ENCODE measurements at regions not wholly inside any gene's neighbourhood (a gene's known extent, or its start where the extent isn't known, plus 50 kb on each side); places are given as distances from the start of the nearest gene placed in this dataset.

DNA sequence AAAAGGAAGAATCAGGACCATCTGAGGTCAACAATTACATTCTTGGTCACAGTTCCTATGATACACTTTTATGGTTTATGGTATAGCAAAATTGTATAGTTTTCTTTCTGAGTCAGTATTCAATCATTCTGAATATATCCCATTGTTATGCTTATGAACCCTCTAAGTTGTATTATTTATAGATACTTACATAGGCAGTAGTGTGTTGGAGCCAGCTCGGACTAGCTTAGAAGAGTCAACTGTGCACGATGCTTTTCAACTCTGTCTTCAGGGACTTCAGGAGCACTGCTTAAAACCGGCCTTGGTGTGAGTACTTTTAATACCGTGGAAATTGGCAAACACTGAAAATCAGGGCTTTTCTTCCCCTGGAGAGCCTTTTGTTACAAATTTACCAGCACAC is 215.7 kb downstream of the IKZF2 start:
- TF ChIP-seq STAT1 (IDR thresholded peaks at IDR 0.05; ENCODE audit: unreplicated experiment) (no peak), CTCF (conservative IDR thresholded peaks at IDR 0.05; ENCODE audit: low read depth in 2 of 2) (no peak), EZH2 (IDR thresholded peaks at IDR 0.05; ENCODE audit: low read depth, unreplicated experiment) (no peak), CREB1 (CRISPR knock-in tag; IDR thresholded peaks at IDR 0.05; ENCODE audit: low read depth) (no peak), EZH2phosphoT487 (IDR thresholded peaks at IDR 0.05; ENCODE audit: unreplicated experiment) (no peak), POLR2AphosphoS5 (IDR thresholded peaks at IDR 0.05; ENCODE audit: low read depth) (no peak), JUNB (IDR thresholded peaks at IDR 0.05; ENCODE audit: unreplicated experiment) (no peak), NANOG (IDR thresholded peaks at IDR 0.05; ENCODE audit: borderline replicate concordance) (no peak)
- TF ChIP-seq, protein P1, sequence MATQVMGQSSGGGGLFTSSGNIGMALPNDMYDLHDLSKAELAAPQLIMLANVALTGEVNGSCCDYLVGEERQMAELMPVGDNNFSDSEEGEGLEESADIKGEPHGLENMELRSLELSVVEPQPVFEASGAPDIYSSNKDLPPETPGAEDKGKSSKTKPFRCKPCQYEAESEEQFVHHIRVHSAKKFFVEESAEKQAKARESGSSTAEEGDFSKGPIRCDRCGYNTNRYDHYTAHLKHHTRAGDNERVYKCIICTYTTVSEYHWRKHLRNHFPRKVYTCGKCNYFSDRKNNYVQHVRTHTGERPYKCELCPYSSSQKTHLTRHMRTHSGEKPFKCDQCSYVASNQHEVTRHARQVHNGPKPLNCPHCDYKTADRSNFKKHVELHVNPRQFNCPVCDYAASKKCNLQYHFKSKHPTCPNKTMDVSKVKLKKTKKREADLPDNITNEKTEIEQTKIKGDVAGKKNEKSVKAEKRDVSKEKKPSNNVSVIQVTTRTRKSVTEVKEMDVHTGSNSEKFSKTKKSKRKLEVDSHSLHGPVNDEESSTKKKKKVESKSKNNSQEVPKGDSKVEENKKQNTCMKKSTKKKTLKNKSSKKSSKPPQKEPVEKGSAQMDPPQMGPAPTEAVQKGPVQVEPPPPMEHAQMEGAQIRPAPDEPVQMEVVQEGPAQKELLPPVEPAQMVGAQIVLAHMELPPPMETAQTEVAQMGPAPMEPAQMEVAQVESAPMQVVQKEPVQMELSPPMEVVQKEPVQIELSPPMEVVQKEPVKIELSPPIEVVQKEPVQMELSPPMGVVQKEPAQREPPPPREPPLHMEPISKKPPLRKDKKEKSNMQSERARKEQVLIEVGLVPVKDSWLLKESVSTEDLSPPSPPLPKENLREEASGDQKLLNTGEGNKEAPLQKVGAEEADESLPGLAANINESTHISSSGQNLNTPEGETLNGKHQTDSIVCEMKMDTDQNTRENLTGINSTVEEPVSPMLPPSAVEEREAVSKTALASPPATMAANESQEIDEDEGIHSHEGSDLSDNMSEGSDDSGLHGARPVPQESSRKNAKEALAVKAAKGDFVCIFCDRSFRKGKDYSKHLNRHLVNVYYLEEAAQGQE (IDR thresholded peaks at IDR 0.05; ENCODE audit: unreplicated experiment) = no peak
- TF ChIP-seq, protein P2, sequence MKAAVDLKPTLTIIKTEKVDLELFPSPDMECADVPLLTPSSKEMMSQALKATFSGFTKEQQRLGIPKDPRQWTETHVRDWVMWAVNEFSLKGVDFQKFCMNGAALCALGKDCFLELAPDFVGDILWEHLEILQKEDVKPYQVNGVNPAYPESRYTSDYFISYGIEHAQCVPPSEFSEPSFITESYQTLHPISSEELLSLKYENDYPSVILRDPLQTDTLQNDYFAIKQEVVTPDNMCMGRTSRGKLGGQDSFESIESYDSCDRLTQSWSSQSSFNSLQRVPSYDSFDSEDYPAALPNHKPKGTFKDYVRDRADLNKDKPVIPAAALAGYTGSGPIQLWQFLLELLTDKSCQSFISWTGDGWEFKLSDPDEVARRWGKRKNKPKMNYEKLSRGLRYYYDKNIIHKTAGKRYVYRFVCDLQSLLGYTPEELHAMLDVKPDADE (IDR thresholded peaks at IDR 0.05) = no peak

Data from GM23338 (cell line).